ENCODE measurements at regions not wholly inside any gene's neighbourhood (a gene's known extent, or its start where the extent isn't known, plus 50 kb on each side); places are given as distances from the start of the nearest gene placed in this dataset.
A peak's percentile ranks its signal among the peaks of the same experiment; 100 is the strongest.

DNA sequence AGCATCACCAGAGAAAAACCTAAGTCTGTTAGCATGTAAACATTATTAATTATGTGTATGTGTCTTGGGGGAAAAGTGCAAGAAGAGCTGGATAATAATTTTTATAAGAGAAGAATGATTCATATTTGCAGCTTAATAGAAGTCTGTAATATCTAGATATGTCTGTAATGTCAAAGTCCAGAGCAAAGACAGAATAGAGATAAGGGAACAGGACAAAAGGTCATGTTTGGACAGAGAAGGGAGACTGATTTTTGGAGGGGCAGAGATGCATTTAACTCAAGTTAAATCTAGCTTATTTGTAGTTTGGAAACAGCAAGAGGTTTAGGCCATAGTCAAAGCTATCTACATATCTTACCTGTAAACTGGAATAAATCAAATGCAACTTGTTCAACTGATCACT lies 61.2 kb downstream of the MAGED1 start:
- no peak overlapping the region for H3K4me3 ChIP-seq (ENCODE audit: low read depth, low read length)
- TF ChIP-seq, protein P1, sequence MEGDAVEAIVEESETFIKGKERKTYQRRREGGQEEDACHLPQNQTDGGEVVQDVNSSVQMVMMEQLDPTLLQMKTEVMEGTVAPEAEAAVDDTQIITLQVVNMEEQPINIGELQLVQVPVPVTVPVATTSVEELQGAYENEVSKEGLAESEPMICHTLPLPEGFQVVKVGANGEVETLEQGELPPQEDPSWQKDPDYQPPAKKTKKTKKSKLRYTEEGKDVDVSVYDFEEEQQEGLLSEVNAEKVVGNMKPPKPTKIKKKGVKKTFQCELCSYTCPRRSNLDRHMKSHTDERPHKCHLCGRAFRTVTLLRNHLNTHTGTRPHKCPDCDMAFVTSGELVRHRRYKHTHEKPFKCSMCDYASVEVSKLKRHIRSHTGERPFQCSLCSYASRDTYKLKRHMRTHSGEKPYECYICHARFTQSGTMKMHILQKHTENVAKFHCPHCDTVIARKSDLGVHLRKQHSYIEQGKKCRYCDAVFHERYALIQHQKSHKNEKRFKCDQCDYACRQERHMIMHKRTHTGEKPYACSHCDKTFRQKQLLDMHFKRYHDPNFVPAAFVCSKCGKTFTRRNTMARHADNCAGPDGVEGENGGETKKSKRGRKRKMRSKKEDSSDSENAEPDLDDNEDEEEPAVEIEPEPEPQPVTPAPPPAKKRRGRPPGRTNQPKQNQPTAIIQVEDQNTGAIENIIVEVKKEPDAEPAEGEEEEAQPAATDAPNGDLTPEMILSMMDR (IDR thresholded peaks at IDR 0.05; ENCODE audit: low read depth, low read length, missing control alignments), result no peak
- no peak for DNase-seq (ENCODE audit: low read depth)

DNA sequence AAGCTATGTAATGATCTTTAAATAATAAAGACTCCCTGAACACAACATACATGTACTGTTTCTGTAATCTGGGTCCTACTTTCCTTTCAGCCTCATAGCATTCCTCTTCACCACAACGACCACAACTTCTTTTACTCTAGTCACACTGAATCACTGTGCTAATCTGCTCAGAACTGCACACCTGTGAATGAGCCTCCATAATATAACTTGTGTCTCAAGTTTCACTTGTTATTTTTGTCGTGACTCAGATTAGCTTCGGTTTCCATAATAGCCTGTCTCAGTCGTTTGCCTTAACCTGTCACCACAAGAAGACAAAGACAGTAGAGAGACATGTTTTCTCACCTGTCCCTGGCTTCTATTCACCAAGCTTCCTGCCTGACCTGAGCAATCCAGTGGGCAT lies 61.8 kb downstream of the MAGED1 start:
- peak; percentile 70 for DNase-seq (ENCODE audit: low read depth)
- H3K4me3 ChIP-seq (ENCODE audit: low read depth, low read length), result no peak overlapping the region
- TF ChIP-seq, protein P1 (IDR thresholded peaks at IDR 0.05; ENCODE audit: low read depth, low read length, missing control alignments), result no peak

DNA sequence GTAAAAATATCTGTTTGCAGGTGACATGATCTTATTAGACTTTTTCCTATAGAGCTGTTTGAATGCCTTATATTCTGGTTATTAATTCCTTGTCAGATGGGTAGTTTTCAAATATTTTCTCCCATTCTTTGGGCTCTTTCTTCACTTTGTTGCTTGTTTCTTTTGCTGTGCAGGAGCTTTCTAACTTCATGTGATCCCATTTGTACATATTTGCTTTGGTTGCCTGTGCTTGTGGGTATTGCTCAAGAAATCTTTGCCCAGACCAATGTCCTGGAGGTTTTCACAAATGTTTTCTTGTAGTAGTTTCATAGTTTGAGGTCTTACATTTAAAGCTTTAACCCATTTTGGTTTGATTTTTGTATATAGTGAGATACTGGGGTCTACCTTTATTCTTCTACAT lies 63.0 kb downstream of the MAGED1 start:
- TF ChIP-seq, protein P1 (IDR thresholded peaks at IDR 0.05; ENCODE audit: low read depth, low read length, missing control alignments), result no peak
- DNase-seq (ENCODE audit: low read depth), result no peak
- no peak overlapping the region for H3K4me3 ChIP-seq (ENCODE audit: low read depth, low read length)

DNA sequence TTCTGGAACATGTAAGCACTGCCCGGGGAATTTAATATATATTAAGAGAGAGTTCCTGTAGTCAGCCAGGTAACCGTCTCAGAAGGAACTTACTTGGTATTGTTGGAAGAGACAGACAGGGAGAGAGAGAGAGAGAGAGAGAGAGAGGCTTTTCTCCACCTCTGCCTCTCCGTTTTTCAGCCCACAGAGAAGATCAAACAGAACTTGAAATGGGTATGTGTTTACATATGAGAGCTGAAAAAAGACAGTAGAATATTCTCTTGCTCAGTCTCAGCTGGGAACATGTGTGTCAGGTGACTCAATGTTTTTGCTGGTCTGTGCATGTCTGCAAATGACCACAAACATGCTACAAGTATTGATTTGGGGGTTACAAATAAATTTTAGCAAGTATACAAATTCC lies 81.9 kb downstream of the MAGED1 start:
- TF ChIP-seq, protein P1 (IDR thresholded peaks at IDR 0.05; ENCODE audit: low read depth, low read length, missing control alignments), result no peak
- no peak for DNase-seq (ENCODE audit: low read depth)
- no peak overlapping the region for H3K4me3 ChIP-seq (ENCODE audit: low read depth, low read length)

DNA sequence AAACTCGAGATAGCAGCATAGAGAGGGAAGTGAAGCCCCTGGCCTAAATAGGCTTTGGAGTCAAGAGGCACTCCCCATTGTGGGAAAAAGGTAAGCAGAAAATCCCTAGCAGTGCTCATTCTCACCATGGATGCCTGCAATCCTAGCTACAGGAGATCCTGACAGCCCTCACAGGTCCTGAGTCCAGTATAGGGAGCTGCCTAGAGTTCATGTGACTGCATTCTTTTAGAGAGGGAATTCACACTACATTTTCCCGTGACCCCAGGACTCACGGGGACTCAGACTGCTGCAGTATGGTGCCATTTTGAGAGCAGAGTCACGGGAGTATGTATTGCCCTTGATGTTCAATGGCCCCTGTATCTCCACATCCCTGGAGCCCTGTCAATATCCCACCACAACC lies 82.4 kb downstream of the MAGED1 start:
- TF ChIP-seq, protein P1 (IDR thresholded peaks at IDR 0.05; ENCODE audit: low read depth, low read length, missing control alignments), result no peak
- no peak for DNase-seq (ENCODE audit: low read depth)

DNA sequence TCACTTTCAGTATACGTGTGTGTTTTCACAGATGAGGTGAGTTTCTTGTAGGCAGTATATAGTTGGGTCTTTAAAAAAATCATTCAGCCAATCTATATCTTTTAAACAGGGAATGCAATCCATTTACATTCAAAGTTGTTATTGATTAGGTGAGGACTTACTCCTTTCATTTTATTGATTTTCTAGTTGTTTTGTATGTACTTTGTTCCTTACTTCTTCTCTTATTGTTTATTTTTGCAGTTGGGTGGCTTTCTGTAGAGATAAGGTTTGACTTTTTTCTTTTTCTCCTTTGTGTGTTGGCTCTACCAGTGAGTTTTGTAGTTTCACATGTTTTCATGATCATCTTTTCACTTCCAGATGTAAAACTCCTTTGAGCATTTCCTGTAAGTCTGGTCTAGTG lies 83.1 kb downstream of the MAGED1 start:
- DNase-seq (ENCODE audit: low read depth), result no peak
- no peak overlapping the region for H3K4me3 ChIP-seq (ENCODE audit: low read depth, low read length)
- TF ChIP-seq, protein P1 (IDR thresholded peaks at IDR 0.05; ENCODE audit: low read depth, low read length, missing control alignments), result no peak

More for the DNA sequence above, 82.4 kb downstream of the MAGED1 start:
- H3K4me3 ChIP-seq (ENCODE audit: low read depth, low read length), result no peak overlapping the region

Measured in GM12864 (cell line).